Mesenchymal stem cell (in vitro differentiated cells and primary cell): ENCODE measurements at regions not wholly inside any gene's neighbourhood (a gene's known extent, or its start where the extent isn't known, plus 50 kb on each side); places are given as distances from the start of the nearest gene placed in this dataset.

Experiments used
- DNase-seq: peaks from one replicate; pipeline ENCODE4 v3.0.0-alpha.2; 2013
- H2AFZ ChIP-seq: one replicate; pipeline ENCODE4 v1.6.1; 2013; ENCODE audit warnings: low read depth, mild to moderate bottlenecking, control low read depth, inconsistent platforms, low read length, moderate library complexity
- H2AK5ac ChIP-seq: 2 replicates; pipeline ENCODE4 v1.6.1; 2013; ENCODE audit warnings: low read length, moderate library complexity, mild to moderate bottlenecking, inconsistent platforms; ENCODE audit not compliant: severe bottlenecking
- H2BK120ac ChIP-seq: one replicate; pipeline ENCODE4 v1.6.1; 2013; ENCODE audit warnings: low read depth, mild to moderate bottlenecking, inconsistent platforms, low read length, moderate library complexity
- H2BK12ac ChIP-seq, 2 experiments: one replicate each; pipeline ENCODE4 v1.6.1; 2013; ENCODE audit warnings: inconsistent platforms in 2 of 2, low read length in 2 of 2, mild to moderate bottlenecking in 2 of 2, moderate library complexity in 2 of 2, control low read depth in 1 of 2
- H2BK15ac ChIP-seq: one replicate; pipeline ENCODE4 v1.6.1; 2013; ENCODE audit warnings: mild to moderate bottlenecking, low read depth, inconsistent platforms; ENCODE audit not compliant: poor library complexity, severe bottlenecking
- H2BK5ac ChIP-seq: 2 replicates; pipeline ENCODE4 v1.6.1; 2013; ENCODE audit warnings: low read depth, mild to moderate bottlenecking, low read length, control low read depth, inconsistent platforms; ENCODE audit not compliant: poor library complexity, severe bottlenecking
- H3K14ac ChIP-seq, 2 experiments: one replicate each; pipeline ENCODE4 v1.6.1; 2013; ENCODE audit warnings: inconsistent platforms in 2 of 2, low read length in 2 of 2, control low read depth in 1 of 2, mild to moderate bottlenecking in 1 of 2, moderate library complexity in 1 of 2
- H3K18ac ChIP-seq, 2 experiments: one replicate each; pipeline ENCODE4 v1.6.1; 2013; ENCODE audit warnings: inconsistent platforms in 2 of 2, low read length in 2 of 2, control low read depth in 1 of 2, low read depth in 1 of 2, mild to moderate bottlenecking in 1 of 2
- H3K23ac ChIP-seq, 2 experiments: one replicate each; pipeline ENCODE4 v1.6.1; 2013; ENCODE audit warnings: inconsistent platforms in 2 of 2, low read length in 2 of 2, mild to moderate bottlenecking in 2 of 2, moderate library complexity in 2 of 2, control low read depth in 1 of 2
- H3K27ac ChIP-seq: 2 replicates; pipeline ENCODE4 v1.5.1; 2013; ENCODE audit warnings: mild to moderate bottlenecking, moderate library complexity, low read length, control low read depth, inconsistent platforms; ENCODE audit not compliant: poor library complexity, severe bottlenecking
- H3K27me3 ChIP-seq, 2 experiments: 2 replicates each; pipeline versions ENCODE4 v1.6.1 to v1.7.0; 2013; ENCODE audit warnings: low read length in 2 of 2, mild to moderate bottlenecking in 2 of 2, moderate library complexity in 2 of 2, control low read depth in 1 of 2, inconsistent platforms in 1 of 2; ENCODE audit not compliant: control insufficient read depth in 1 of 2, insufficient read depth in 1 of 2
- H3K36me3 ChIP-seq, 2 experiments: 2 replicates each; pipeline versions ENCODE4 v1.6.1 to v1.7.0; 2013; ENCODE audit warnings: low read length in 2 of 2, control low read depth in 1 of 2, inconsistent platforms in 1 of 2, low read depth in 1 of 2, mild to moderate bottlenecking in 1 of 2; ENCODE audit not compliant: insufficient read depth in 2 of 2, control insufficient read depth in 1 of 2
- H3K4ac ChIP-seq, 2 experiments: one replicate each; pipeline ENCODE4 v1.6.1; 2013; ENCODE audit warnings: inconsistent platforms in 2 of 2, low read length in 2 of 2, mild to moderate bottlenecking in 2 of 2, moderate library complexity in 2 of 2, control low read depth in 1 of 2, low read depth in 1 of 2
- H3K4me1 ChIP-seq: 2 replicates; pipeline ENCODE4 v1.6.1; 2013; ENCODE audit warnings: low read depth, low read length, control low read depth; ENCODE audit not compliant: control insufficient read depth, insufficient read depth
- H3K4me2 ChIP-seq: 2 replicates; pipeline ENCODE4 v1.6.1; 2013; ENCODE audit warnings: low read length, mild to moderate bottlenecking, inconsistent platforms; ENCODE audit not compliant: poor library complexity, severe bottlenecking
- H3K4me3 ChIP-seq, 2 experiments: 2 replicates each; pipeline versions ENCODE4 v1.5.1 to v1.7.0; 2013; ENCODE audit warnings: low read length in 2 of 2, mild to moderate bottlenecking in 2 of 2, control low read depth in 1 of 2, low read depth in 1 of 2; ENCODE audit not compliant: insufficient read depth in 1 of 2
- H3K79me1 ChIP-seq: replicated peaks from 2 replicates; pipeline ENCODE4 v1.6.1; 2013; ENCODE audit warnings: mild to moderate bottlenecking, control low read depth, low read length, inconsistent platforms; ENCODE audit not compliant: poor library complexity, severe bottlenecking
- H3K9ac ChIP-seq: 2 replicates; pipeline ENCODE4 v1.7.0; 2013; ENCODE audit warnings: mild to moderate bottlenecking, low read length, moderate library complexity
- H3K9me3 ChIP-seq: 2 replicates; pipeline ENCODE4 v1.7.0; 2013; ENCODE audit warnings: mild to moderate bottlenecking, low read length; ENCODE audit not compliant: control insufficient read depth
- H4K8ac ChIP-seq: one replicate; pipeline ENCODE4 v1.6.1; 2013; ENCODE audit warnings: inconsistent platforms, mild to moderate bottlenecking, low read length, moderate library complexity
- H4K91ac ChIP-seq: one replicate; pipeline ENCODE4 v1.6.1; 2013; ENCODE audit warnings: mild to moderate bottlenecking, low read length, inconsistent platforms
- WGBS: methylation state at CpG from one replicate; pipeline ENCODE4 v1.1.7; 2013; ENCODE audit warnings: mixed read lengths; 5-methylcytosine and 5-hydroxymethylcytosine counted together

GRCh38 chr10:11683529-11684320 is 58.5 kb upstream of the ECHDC3 start:
- no peak overlapping the region for H3K18ac ChIP-seq
- no peaks in the 10 kb centered on the region for H3K36me3 ChIP-seq
- no peak overlapping the region for H3K4ac ChIP-seq
- H2AK5ac ChIP-seq = no peak overlapping the region
- H3K14ac ChIP-seq = no peak overlapping the region
- no peak overlapping the region for H3K23ac ChIP-seq
- H2BK15ac ChIP-seq = no peak overlapping the region
- no peak overlapping the region for H3K9ac ChIP-seq
- no peak overlapping the region for H2BK12ac ChIP-seq
- H3K4me2 ChIP-seq = no peak overlapping the region
- no peak for DNase-seq
- H2BK5ac ChIP-seq = no peak overlapping the region
- H4K91ac ChIP-seq = no peak overlapping the region
- H3K9me3 ChIP-seq = no peaks in the 10 kb centered on the region
- no peak overlapping the region for H4K8ac ChIP-seq
- H3K27ac ChIP-seq = no peak overlapping the region
- peaks cover 32 to 45% of the 10 kb centered on the region in 2 experiments for H3K27me3 ChIP-seq
- 96% methylated on average over 13 of the region's 14 CpGs for WGBS
- H3K79me1 ChIP-seq = no peaks in the 10 kb centered on the region
- H2BK120ac ChIP-seq = no peak overlapping the region
- H2AFZ ChIP-seq = no peak overlapping the region
- H3K4me3 ChIP-seq = no peak overlapping the region
- peaks cover 4% of the 10 kb centered on the region for H3K4me1 ChIP-seq

GRCh38 chr10:11682851-11683250 is 59.3 kb upstream of the ECHDC3 start:
- 72% methylated on average over 12 of the region's 14 CpGs for WGBS

GRCh38 chr10:11682267-11682683 is 59.9 kb upstream of the ECHDC3 start:
- no peak overlapping the region for H3K14ac ChIP-seq

More at GRCh38 chr10:11682851-11683250, 59.3 kb upstream of the ECHDC3 start:
- Histone ChIP-seq H2BK12ac (no peak overlapping the region), H3K79me1 (no peaks in the 10 kb centered on the region), H2BK120ac (no peak overlapping the region), H2BK5ac (no peak overlapping the region), H3K18ac (no peak overlapping the region), H3K4me2 (no peak overlapping the region), H3K9me3 (no peaks in the 10 kb centered on the region), H3K14ac (no peak overlapping the region), H3K36me3 (no peaks in the 10 kb centered on the region), H3K9ac (no peak overlapping the region), H3K27me3 (peaks cover 32 to 45% of the 10 kb centered on the region in 2 experiments), H3K4me1 (peaks cover 4% of the 10 kb centered on the region), H3K23ac (no peak overlapping the region), H3K4me3 (no peak overlapping the region), H2AFZ (no peak overlapping the region), H3K27ac (no peak overlapping the region), H2BK15ac (peak overlapping the region; percentile 1), H3K4ac (no peak overlapping the region), H4K8ac (no peak overlapping the region), H2AK5ac (no peak overlapping the region), H4K91ac (no peak overlapping the region)
- DNase-seq = no peak

GRCh38 chr10:11680496-11680895 is 61.7 kb upstream of the ECHDC3 start:
- no peak overlapping the region for H3K9ac ChIP-seq
- no peak overlapping the region for H3K23ac ChIP-seq
- H2AFZ ChIP-seq = no peak overlapping the region
- WGBS = 95% methylated on average over 6 of the region's 6 CpGs
- H3K36me3 ChIP-seq = no peaks in the 10 kb centered on the region
- no peaks in the 10 kb centered on the region for H3K79me1 ChIP-seq
- peaks cover 4% of the 10 kb centered on the region for H3K4me1 ChIP-seq
- no peak overlapping the region for H3K4me2 ChIP-seq
- no peak overlapping the region for H3K14ac ChIP-seq
- no peak overlapping the region for H4K8ac ChIP-seq
- H3K4me3 ChIP-seq = no peak overlapping the region
- DNase-seq = no peak
- no peak overlapping the region for H3K4ac ChIP-seq
- no peak overlapping the region for H2BK12ac ChIP-seq
- H3K27ac ChIP-seq = no peak overlapping the region
- no peak overlapping the region for H2BK15ac ChIP-seq
- peaks cover 32 to 63% of the 10 kb centered on the region in 2 experiments for H3K27me3 ChIP-seq
- H2BK5ac ChIP-seq = no peak overlapping the region
- H4K91ac ChIP-seq = no peak overlapping the region
- H3K18ac ChIP-seq = no peak overlapping the region
- no peaks in the 10 kb centered on the region for H3K9me3 ChIP-seq
- no peak overlapping the region for H2BK120ac ChIP-seq
- no peak overlapping the region for H2AK5ac ChIP-seq

More at GRCh38 chr10:11682267-11682683, 59.9 kb upstream of the ECHDC3 start:
- H4K8ac ChIP-seq = no peak overlapping the region
- no peak for DNase-seq
- no peak overlapping the region for H4K91ac ChIP-seq
- H3K4me3 ChIP-seq = no peak overlapping the region
- no peak overlapping the region for H3K9ac ChIP-seq
- no peak overlapping the region for H2BK12ac ChIP-seq
- H2BK15ac ChIP-seq = no peak overlapping the region
- no peaks in the 10 kb centered on the region for H3K9me3 ChIP-seq
- H3K27me3 ChIP-seq = peaks cover 32 to 47% of the 10 kb centered on the region in 2 experiments
- H2BK120ac ChIP-seq = no peak overlapping the region
- H3K79me1 ChIP-seq = no peaks in the 10 kb centered on the region
- WGBS = 91% methylated on average over 6 of the region's 6 CpGs
- no peak overlapping the region for H3K27ac ChIP-seq
- no peaks in the 10 kb centered on the region for H3K36me3 ChIP-seq
- H3K18ac ChIP-seq = no peak overlapping the region
- H3K4ac ChIP-seq = no peak overlapping the region
- H2AFZ ChIP-seq = no peak overlapping the region
- peaks cover 4% of the 10 kb centered on the region for H3K4me1 ChIP-seq
- no peak overlapping the region for H2AK5ac ChIP-seq
- no peak overlapping the region for H3K23ac ChIP-seq
- no peak overlapping the region for H2BK5ac ChIP-seq
- no peak overlapping the region for H3K4me2 ChIP-seq
